WI38 (cell line): ENCODE measurements at regions not wholly inside any gene's neighbourhood (a gene's known extent, or its start where the extent isn't known, plus 50 kb on each side); places are given as distances from the start of the nearest gene placed in this dataset.

Experiments
- H3K4me3 ChIP-seq: 2 replicates; pipeline ENCODE4 v1.5.1; 2011; ENCODE audit warnings: low read depth, mild to moderate bottlenecking, control low read depth, low read length
- CTCF ChIP-seq: IDR thresholded peaks from 2 replicates; pipeline ENCODE4 v1.5.1; 2012; ENCODE audit warnings: low read depth, mild to moderate bottlenecking, control low read depth, low read length

GRCh38 chr6:139852488-139853140 lies 478.2 kb upstream of the CITED2 start:
- no peak overlapping the region for H3K4me3 ChIP-seq
- TF ChIP-seq CTCF, result no peak

GRCh38 chr6:139852067-139852466 lies 477.6 kb upstream of the CITED2 start:
- no peak overlapping the region for H3K4me3 ChIP-seq
- no peak for TF ChIP-seq CTCF

GRCh38 chr6:139851206-139851605 lies 476.8 kb upstream of the CITED2 start:
- no peak for TF ChIP-seq CTCF
- no peak overlapping the region for H3K4me3 ChIP-seq

GRCh38 chr6:139850512-139850911 lies 476.1 kb upstream of the CITED2 start:
- no peak for TF ChIP-seq CTCF
- no peak overlapping the region for H3K4me3 ChIP-seq

- no peak overlapping the region for H3K4me3 ChIP-seq
These were observed 473.0 kb upstream of the CITED2 start for GRCh38 chr6:139847457-139847813.

GRCh38 chr6:139846538-139847456 lies 472.3 kb upstream of the CITED2 start:
- no peak for TF ChIP-seq CTCF

More at GRCh38 chr6:139847457-139847813, 473.0 kb upstream of the CITED2 start:
- TF ChIP-seq CTCF, result no peak

GRCh38 chr6:139844907-139845306 lies 470.5 kb upstream of the CITED2 start:
- no peak overlapping the region for H3K4me3 ChIP-seq
- TF ChIP-seq CTCF, result no peak

More at GRCh38 chr6:139846538-139847456, 472.3 kb upstream of the CITED2 start:
- no peak overlapping the region for H3K4me3 ChIP-seq
